Esophagus muscularis mucosa (tissue), 3 donors: ENCODE measurements at regions not wholly inside any gene's neighbourhood (a gene's known extent, or its start where the extent isn't known, plus 50 kb on each side); places are given as distances from the start of the nearest gene placed in this dataset.

Experiments
- EP300 ChIP-seq: sonication (generic); formaldehyde crosslinking; IDR thresholded peaks from one replicate; pipeline ENCODE4 v1.6.1; 2017; ENCODE audit warnings: antibody characterized with exemption
- TF ChIP-seq, protein P1 (sequence below), 3 experiments: fragments of 200-600 bp in 2 of 3; fragments of 450-650 bp in 1 of 3; sonication (generic) in 2 of 3; IDR thresholded peaks; one replicate each; pipeline ENCODE4 v1.5.1; 2017 to 2019; ENCODE audit warnings: antibody characterized with exemption in 3 of 3, mild to moderate bottlenecking in 2 of 3, moderate library complexity in 1 of 3

DNA sequence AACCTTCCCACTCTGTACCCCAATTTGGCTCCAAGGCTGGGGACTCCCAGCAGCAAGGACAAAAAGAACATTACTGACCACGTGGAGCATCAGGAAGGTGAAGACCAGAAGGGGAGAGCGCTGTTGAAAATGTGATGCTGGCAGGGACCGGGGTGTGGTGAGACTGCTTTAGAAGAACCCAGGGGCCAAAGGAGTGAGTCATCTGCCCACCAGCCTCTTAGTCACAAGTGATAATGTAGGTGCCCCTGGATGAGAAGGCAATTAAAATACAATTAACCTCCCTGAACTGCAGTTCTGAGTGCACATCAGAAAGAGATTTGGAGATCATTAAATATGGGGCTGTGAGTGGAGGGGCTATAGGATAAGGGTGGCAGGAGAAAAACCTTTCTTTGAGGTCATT is 366.6 kb upstream of the CCL2 start:
- TF ChIP-seq, protein P1, sequence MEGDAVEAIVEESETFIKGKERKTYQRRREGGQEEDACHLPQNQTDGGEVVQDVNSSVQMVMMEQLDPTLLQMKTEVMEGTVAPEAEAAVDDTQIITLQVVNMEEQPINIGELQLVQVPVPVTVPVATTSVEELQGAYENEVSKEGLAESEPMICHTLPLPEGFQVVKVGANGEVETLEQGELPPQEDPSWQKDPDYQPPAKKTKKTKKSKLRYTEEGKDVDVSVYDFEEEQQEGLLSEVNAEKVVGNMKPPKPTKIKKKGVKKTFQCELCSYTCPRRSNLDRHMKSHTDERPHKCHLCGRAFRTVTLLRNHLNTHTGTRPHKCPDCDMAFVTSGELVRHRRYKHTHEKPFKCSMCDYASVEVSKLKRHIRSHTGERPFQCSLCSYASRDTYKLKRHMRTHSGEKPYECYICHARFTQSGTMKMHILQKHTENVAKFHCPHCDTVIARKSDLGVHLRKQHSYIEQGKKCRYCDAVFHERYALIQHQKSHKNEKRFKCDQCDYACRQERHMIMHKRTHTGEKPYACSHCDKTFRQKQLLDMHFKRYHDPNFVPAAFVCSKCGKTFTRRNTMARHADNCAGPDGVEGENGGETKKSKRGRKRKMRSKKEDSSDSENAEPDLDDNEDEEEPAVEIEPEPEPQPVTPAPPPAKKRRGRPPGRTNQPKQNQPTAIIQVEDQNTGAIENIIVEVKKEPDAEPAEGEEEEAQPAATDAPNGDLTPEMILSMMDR (IDR thresholded peaks at IDR 0.05) = no peak
- TF ChIP-seq EP300 = no peak
